ENCODE measurements at regions not wholly inside any gene's neighbourhood (a gene's known extent, or its start where the extent isn't known, plus 50 kb on each side); places are given as distances from the start of the nearest gene placed in this dataset.

DNA sequence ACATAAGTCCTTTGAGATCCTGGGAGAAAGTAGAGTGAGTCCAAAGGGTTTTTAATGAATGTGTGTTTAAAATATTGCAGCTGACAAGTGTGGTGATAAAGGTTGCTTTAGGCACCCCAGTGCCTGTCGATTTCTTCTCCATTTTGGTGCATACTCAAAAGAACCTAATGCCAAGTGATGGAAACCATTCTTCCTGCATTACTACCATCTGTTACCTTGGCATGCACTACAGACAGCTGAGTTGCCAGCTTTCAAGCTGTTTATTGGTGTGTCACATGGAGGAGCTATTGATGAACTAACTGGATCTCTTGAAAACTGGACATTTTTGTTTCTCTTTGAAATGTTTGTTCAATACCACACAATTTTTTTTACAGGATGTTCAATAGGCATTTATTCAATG, 350.0 kb downstream of the AKAIN1 start:
- TF ChIP-seq KDM1A (IDR thresholded peaks at IDR 0.05; ENCODE audit: low read depth): no peak
- no peak for TF ChIP-seq MYC (IDR thresholded peaks at IDR 0.05; ENCODE audit: borderline replicate concordance, low read length)
- TF ChIP-seq, protein P1, sequence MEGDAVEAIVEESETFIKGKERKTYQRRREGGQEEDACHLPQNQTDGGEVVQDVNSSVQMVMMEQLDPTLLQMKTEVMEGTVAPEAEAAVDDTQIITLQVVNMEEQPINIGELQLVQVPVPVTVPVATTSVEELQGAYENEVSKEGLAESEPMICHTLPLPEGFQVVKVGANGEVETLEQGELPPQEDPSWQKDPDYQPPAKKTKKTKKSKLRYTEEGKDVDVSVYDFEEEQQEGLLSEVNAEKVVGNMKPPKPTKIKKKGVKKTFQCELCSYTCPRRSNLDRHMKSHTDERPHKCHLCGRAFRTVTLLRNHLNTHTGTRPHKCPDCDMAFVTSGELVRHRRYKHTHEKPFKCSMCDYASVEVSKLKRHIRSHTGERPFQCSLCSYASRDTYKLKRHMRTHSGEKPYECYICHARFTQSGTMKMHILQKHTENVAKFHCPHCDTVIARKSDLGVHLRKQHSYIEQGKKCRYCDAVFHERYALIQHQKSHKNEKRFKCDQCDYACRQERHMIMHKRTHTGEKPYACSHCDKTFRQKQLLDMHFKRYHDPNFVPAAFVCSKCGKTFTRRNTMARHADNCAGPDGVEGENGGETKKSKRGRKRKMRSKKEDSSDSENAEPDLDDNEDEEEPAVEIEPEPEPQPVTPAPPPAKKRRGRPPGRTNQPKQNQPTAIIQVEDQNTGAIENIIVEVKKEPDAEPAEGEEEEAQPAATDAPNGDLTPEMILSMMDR (IDR thresholded peaks at IDR 0.05): no peak
- TF ChIP-seq, protein P2, sequence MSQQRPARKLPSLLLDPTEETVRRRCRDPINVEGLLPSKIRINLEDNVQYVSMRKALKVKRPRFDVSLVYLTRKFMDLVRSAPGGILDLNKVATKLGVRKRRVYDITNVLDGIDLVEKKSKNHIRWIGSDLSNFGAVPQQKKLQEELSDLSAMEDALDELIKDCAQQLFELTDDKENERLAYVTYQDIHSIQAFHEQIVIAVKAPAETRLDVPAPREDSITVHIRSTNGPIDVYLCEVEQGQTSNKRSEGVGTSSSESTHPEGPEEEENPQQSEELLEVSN (IDR thresholded peaks at IDR 0.05; ENCODE audit: borderline replicate concordance, low read depth): no peak
- no peak for TF ChIP-seq KDM5A (IDR thresholded peaks at IDR 0.05)
- no peak for TF ChIP-seq SREBF2 (IDR thresholded peaks at IDR 0.05)
- no peak for TF ChIP-seq RNF2 (IDR thresholded peaks at IDR 0.05; ENCODE audit: borderline replicate concordance, low read depth)
- no peak for TF ChIP-seq FOSL2 (IDR thresholded peaks at IDR 0.05)
- no peak for TF ChIP-seq FOSL2 (CRISPR knock-in tag; IDR thresholded peaks at IDR 0.05)
- no peak for TF ChIP-seq POLR2A (IDR thresholded peaks at IDR 0.05; ENCODE audit: low read length)
- TF ChIP-seq RAD21 (conservative IDR thresholded peaks at IDR 0.05 in 1 of 2, IDR thresholded peaks at IDR 0.05 in 1 of 2): no peak
- TF ChIP-seq, protein P3, sequence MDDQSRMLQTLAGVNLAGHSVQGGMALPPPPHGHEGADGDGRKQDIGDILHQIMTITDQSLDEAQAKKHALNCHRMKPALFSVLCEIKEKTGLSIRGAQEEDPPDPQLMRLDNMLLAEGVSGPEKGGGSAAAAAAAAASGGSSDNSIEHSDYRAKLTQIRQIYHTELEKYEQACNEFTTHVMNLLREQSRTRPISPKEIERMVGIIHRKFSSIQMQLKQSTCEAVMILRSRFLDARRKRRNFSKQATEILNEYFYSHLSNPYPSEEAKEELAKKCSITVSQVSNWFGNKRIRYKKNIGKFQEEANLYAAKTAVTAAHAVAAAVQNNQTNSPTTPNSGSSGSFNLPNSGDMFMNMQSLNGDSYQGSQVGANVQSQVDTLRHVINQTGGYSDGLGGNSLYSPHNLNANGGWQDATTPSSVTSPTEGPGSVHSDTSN (IDR thresholded peaks at IDR 0.05): no peak
- no peak for TF ChIP-seq JUN (IDR thresholded peaks at IDR 0.05)
- TF ChIP-seq, protein P4, sequence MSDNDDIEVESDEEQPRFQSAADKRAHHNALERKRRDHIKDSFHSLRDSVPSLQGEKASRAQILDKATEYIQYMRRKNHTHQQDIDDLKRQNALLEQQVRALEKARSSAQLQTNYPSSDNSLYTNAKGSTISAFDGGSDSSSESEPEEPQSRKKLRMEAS (IDR thresholded peaks at IDR 0.05): no peak
- no peak for TF ChIP-seq EP300 (IDR thresholded peaks at IDR 0.05)

All from A549 (cell line).